NT2/D1 (cell line): ENCODE measurements at regions not wholly inside any gene's neighbourhood (a gene's known extent, or its start where the extent isn't known, plus 50 kb on each side); places are given as distances from the start of the nearest gene placed in this dataset.

Source experiments
- SUZ12 ChIP-seq: IDR thresholded peaks from 2 replicates; pipeline ENCODE4 v1.6.1; 2011; ENCODE audit not compliant: insufficient read length, insufficient read depth; ENCODE audit errors: extremely low read depth
- YY1 ChIP-seq: IDR thresholded peaks from 2 replicates; pipeline ENCODE4 v1.6.1; 2011; ENCODE audit not compliant: insufficient read length, insufficient read depth
- ZNF274 ChIP-seq: IDR thresholded peaks from 2 replicates; pipeline ENCODE4 v1.6.1; 2011; ENCODE audit warnings: mild to moderate bottlenecking, low read depth, low read length

GRCh38 chr13:110045919-110046318 lies 259.5 kb upstream of the IRS2 start:
- no peak for TF ChIP-seq ZNF274
- TF ChIP-seq YY1, result no peak
- no peak for TF ChIP-seq SUZ12
